K562 (cell line): ENCODE measurements at regions not wholly inside any gene's neighbourhood (a gene's known extent, or its start where the extent isn't known, plus 50 kb on each side); places are given as distances from the start of the nearest gene placed in this dataset.

ENCODE experiments used
- ATAC-seq: fragments of 200-7000 bp; cut with Tn5 transposase; 3 replicates; pipeline ENCODE4 v1.9.1; 2020; ENCODE audit warnings: moderate library complexity
- BruUV-seq: library from RNA; stranded (reverse); fragments of 400-500 nt; replicated peaks from 2 replicates; lab custom pipeline; 2021; lab: Mats Ljungman, UMichigan
- CTCF ChIA-PET: fragments of 300-600 bp; formaldehyde crosslinking; extraction: SDS; loops from one replicate; lab custom pipeline; 2021; ENCODE audit warnings: low intra/inter-chr PET ratio; lab: Yijun Ruan, JAX
- POLR2A ChIA-PET: fragments of 300-600, 350-650 bp; sonication (Branson Sonifier 250); formaldehyde crosslinking; extraction: SDS; loops from one replicate; lab custom pipeline; 2021; ENCODE audit warnings: antibody characterized with exemption, inconsistent platforms; lab: Yijun Ruan, JAX
- DNase-seq, 4 experiments: peaks; one replicate each; pipeline versions ENCODE4 v3.0.0 to v3.0.0-alpha.2; 2011 to 2018; ENCODE audit warnings: low spot score in 3 of 4, mixed read lengths in 3 of 4; ENCODE audit errors: extremely low read depth in 1 of 4
- FAIRE-seq: peaks from 2 replicates; lab custom pipeline; 2011; peaks lifted over from hg19 to GRCh38; lab: Jason Lieb, UNC
- H2AFZ ChIP-seq: 2 replicates; pipeline ENCODE4 v1.6.0; 2011; ENCODE audit warnings: low read depth, low read length, control low read depth, inconsistent platforms
- H3K27ac ChIP-seq: fragments of 200-600 bp; 3 replicates; pipeline ENCODE4 v1.8.0; 2011; ENCODE audit warnings: low read depth, mild to moderate bottlenecking, control low read depth, inconsistent platforms, low read length, moderate library complexity, mixed read lengths; ENCODE audit errors: extremely low read depth
- H3K27me3 ChIP-seq, 2 experiments: fragments of 300-600 bp in 1 of 2; 2 replicates in 1 of 2; 3 replicates in 1 of 2; pipeline versions ENCODE4 v1.6.0 to v1.8.0; 2011; ENCODE audit warnings: inconsistent platforms in 2 of 2, low read length in 2 of 2, mild to moderate bottlenecking in 1 of 2, mixed read lengths in 1 of 2, moderate library complexity in 1 of 2; ENCODE audit not compliant: control insufficient read depth in 2 of 2, insufficient read depth in 2 of 2
- H3K36me3 ChIP-seq: fragments of 300-600 bp; 3 replicates; pipeline ENCODE4 v1.8.0; 2011; ENCODE audit warnings: mild to moderate bottlenecking, low read length, inconsistent platforms; ENCODE audit not compliant: control insufficient read depth, insufficient read depth
- H3K4me1 ChIP-seq, 2 experiments: fragments of 200-600 bp in 1 of 2; replicated peaks in 1 of 2; 2 replicates in 1 of 2; 3 replicates in 1 of 2; pipeline versions ENCODE4 v1.5.1 to v1.8.0; 2011; ENCODE audit warnings: inconsistent platforms in 2 of 2, low read length in 2 of 2, mild to moderate bottlenecking in 1 of 2, mixed read lengths in 1 of 2, moderate library complexity in 1 of 2; ENCODE audit not compliant: control insufficient read depth in 2 of 2, insufficient read depth in 2 of 2
- H3K4me2 ChIP-seq: 2 replicates; pipeline ENCODE4 v1.6.1; 2011; ENCODE audit warnings: low read length, control low read depth, inconsistent platforms, mixed read lengths; ENCODE audit not compliant: insufficient read depth
- H3K4me3 ChIP-seq: fragments of 200-600 bp; sonication (generic), shearing (Covaris generic); 2 replicates; pipeline ENCODE4 v1.5.1; 2016; ENCODE audit warnings: control low read depth, inconsistent platforms
- H3K79me2 ChIP-seq: fragments of 200-600 bp; 3 replicates; pipeline ENCODE4 v1.8.0; 2011; ENCODE audit warnings: low read length, inconsistent platforms; ENCODE audit not compliant: control insufficient read depth, insufficient read depth
- H3K9ac ChIP-seq, 2 experiments: 2 replicates each; pipeline versions ENCODE4 v1.6.0 to v1.6.1; 2011; ENCODE audit warnings: low read depth in 2 of 2, low read length in 2 of 2, control low read depth in 1 of 2, inconsistent platforms in 1 of 2, mild to moderate bottlenecking in 1 of 2, mixed read lengths in 1 of 2; ENCODE audit not compliant: insufficient read depth in 1 of 2
- H3K9me1 ChIP-seq: one replicate; pipeline ENCODE4 v1.6.0; 2011; ENCODE audit warnings: inconsistent platforms, mild to moderate bottlenecking, low read length, moderate library complexity; ENCODE audit not compliant: control insufficient read depth, insufficient read depth
- H3K9me3 ChIP-seq: replicated peaks from 2 replicates; pipeline ENCODE4 v1.5.1; 2011; ENCODE audit warnings: low read depth, low read length, inconsistent platforms; ENCODE audit not compliant: control insufficient read depth, insufficient read depth
- H4K20me1 ChIP-seq: replicated peaks from 2 replicates; pipeline ENCODE4 v1.6.1; 2011; ENCODE audit warnings: low read length, inconsistent platforms, mixed read lengths; ENCODE audit not compliant: control insufficient read depth, insufficient read depth
- MCM5 ChIP-seq: fragments of 450-650 bp; IDR thresholded peaks from 2 replicates; pipeline ENCODE4 v1.6.1; 2016; ENCODE audit warnings: low read depth
- MCM7 ChIP-seq, 2 experiments: fragments of 450-650 bp; IDR thresholded peaks; 2 replicates each; pipeline ENCODE4 v1.6.1; 2016 to 2018
- NBN ChIP-seq: fragments of 450-650 bp; IDR thresholded peaks from 2 replicates; pipeline ENCODE4 v1.6.1; 2016; ENCODE audit warnings: low read depth, mild to moderate bottlenecking
- NCOA1 ChIP-seq: fragments of 450-650 bp; IDR thresholded peaks from 2 replicates; pipeline ENCODE4 v1.6.1; 2016; ENCODE audit warnings: low read depth
- NFATC3 ChIP-seq: fragments of 450-650 bp; IDR thresholded peaks from 2 replicates; pipeline ENCODE4 v1.6.1; 2017; ENCODE audit warnings: mild to moderate bottlenecking
- NFE2L1 ChIP-seq: fragments of 450-650 bp; IDR thresholded peaks from 2 replicates; pipeline ENCODE4 v1.6.1; 2016; ENCODE audit warnings: missing genetic modification characterization, low read depth, mild to moderate bottlenecking, missing compliant biosample characterization, moderate library complexity, borderline replicate concordance
- SREBF1 ChIP-seq: fragments of 150-350 bp; IDR thresholded peaks from 2 replicates; pipeline ENCODE4 v1.6.1; 2014; ENCODE audit warnings: antibody characterized with exemption, low read depth, low read length, borderline replicate concordance
- TARDBP ChIP-seq: fragments of 450-650 bp; IDR thresholded peaks from 2 replicates; pipeline ENCODE4 v1.6.1; 2016
- ZNF511 ChIP-seq: sonication (generic); formaldehyde crosslinking; IDR thresholded peaks from 2 replicates; pipeline ENCODE4 v1.8.0; 2022; ENCODE audit warnings: mild to moderate bottlenecking, missing genetic modification reagents
- WGBS: fragments of 100-300 bp; shearing (Covaris generic); methylation state at CpG from one replicate; pipeline ENCODE4 v1.1.6; 2016; ENCODE audit warnings: low coverage, mixed read lengths; ENCODE audit not compliant: insufficient coverage; ENCODE audit errors: missing lambda C conversion rate; 5-methylcytosine and 5-hydroxymethylcytosine counted together
- in situ Hi-C: fragments of 300-500 bp; cut with MboI; formaldehyde crosslinking; loops from 4 replicates; pipeline ENCODE4 v1.15.0; 2018; ENCODE audit warnings: inconsistent platforms, mixed read lengths
- intact Hi-C: fragments of 100-400 bp; cut with micrococcal nuclease; formaldehyde crosslinking; loops from 2 replicates; pipeline ENCODE4 v1.14.2; 2022

GRCh38 chr18:24841536-24841935, 381.1 kb downstream of the HRH4 start:
- Histone ChIP-seq H3K4me3 (no peak overlapping the region), H3K9ac (no peak overlapping the region), H3K36me3 (no peaks in the 10 kb centered on the region), H3K27ac (no peak overlapping the region), H3K4me2 (no peak overlapping the region), H3K27me3 (no peaks in the 10 kb centered on the region), H2AFZ (no peak overlapping the region), H3K4me1 (no peaks in the 10 kb centered on the region), H3K9me3 (no peaks in the 10 kb centered on the region), H3K9me1 (no peaks in the 10 kb centered on the region), H4K20me1 (no peaks in the 10 kb centered on the region), H3K79me2 (no peaks in the 10 kb centered on the region)
- DNase-seq = no peak
- ChIA-PET CTCF (no interaction called here), POLR2A (no interaction called here)
- TF ChIP-seq NBN = no peak
- no peak for TF ChIP-seq SREBF1
- no peak for TF ChIP-seq MCM7 (IDR thresholded peaks at IDR 0.05)
- no peak for TF ChIP-seq MCM5
- no peak for TF ChIP-seq TARDBP
- no peak for TF ChIP-seq NCOA1
- TF ChIP-seq NFATC3 = no peak
- no peak for TF ChIP-seq NFE2L1 (tag)
- TF ChIP-seq ZNF511 = no peak
- no TSS peak for BruUV-seq
- ATAC-seq = no peak
- no peak for FAIRE-seq
- intact Hi-C loops (no loop called here), in situ Hi-C loops (loop anchor here (25.0 kb wide), 1 partner anchor 1296 kb away; the partner anchor contains the start of gene PSMA8)
- WGBS = under 1% methylated on average over 8 of the region's 8 CpGs
